OCI-LY7 (cell line): ENCODE measurements at regions not wholly inside any gene's neighbourhood (a gene's known extent, or its start where the extent isn't known, plus 50 kb on each side); places are given as distances from the start of the nearest gene placed in this dataset.

ENCODE experiments used
- CTCF ChIP-seq: fragments of 200-600 bp; sonication (generic); conservative IDR thresholded peaks from 2 replicates; pipeline ENCODE4 v1.5.1; 2014; ENCODE audit warnings: mild to moderate bottlenecking, antibody characterized with exemption, low read length, moderate library complexity, mixed read lengths
- EZH2phosphoT487 ChIP-seq: fragments of 200-600 bp; sonication (generic); IDR thresholded peaks from 2 replicates; pipeline ENCODE4 v1.6.1; 2018; ENCODE audit warnings: low read depth, borderline replicate concordance, mild to moderate bottlenecking, mixed run types, antibody characterized with exemption, low read length, moderate library complexity, mixed read lengths

DNA sequence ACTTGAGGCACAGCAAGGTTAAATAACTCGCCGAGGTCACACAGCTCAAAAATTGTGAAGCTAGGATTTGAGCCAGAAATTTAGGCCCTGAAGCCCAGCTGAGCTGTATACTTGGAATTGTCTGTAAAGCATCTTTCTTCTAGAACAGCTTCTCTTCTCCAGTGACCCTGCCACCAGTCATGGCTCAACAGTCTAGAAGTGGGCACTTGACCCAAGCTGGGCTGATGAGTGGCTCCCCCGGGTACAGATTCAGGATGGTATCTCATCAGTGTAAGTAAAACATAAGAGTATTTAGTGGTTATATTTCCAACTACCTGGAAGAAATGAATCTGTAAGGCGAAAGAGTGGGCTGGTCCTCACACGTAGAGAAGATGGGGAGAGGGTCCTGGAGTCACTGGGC lies 243.9 kb upstream of the GPR26 start:
- TF ChIP-seq CTCF = no peak
- no peak for TF ChIP-seq EZH2phosphoT487
